ENCODE measurements at regions not wholly inside any gene's neighbourhood (a gene's known extent, or its start where the extent isn't known, plus 50 kb on each side); places are given as distances from the start of the nearest gene placed in this dataset.

DNA sequence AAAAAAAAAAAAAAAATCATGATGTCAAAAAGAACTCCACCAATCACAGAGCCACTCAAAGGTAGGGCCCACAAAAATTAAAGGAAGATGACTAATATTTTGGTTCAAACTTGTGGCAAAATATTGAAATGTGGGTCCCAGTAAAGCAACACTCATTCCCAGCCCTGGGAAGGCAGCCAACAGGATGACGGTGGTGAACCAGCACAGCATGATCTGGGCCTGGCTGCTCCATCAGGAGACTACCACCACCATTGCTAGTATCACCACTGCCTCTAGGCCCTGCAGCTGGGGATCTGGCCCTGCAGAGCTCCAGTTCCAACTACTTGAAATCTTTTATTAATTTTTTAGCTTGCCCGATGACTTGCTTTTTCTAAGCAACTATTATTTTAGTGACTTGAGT lies 206.8 kb upstream of the ITGA1 start:
- 100% methylated on average over 2 of the region's 2 CpGs; no CpG with 5 or more reads in 1 of the 2 experiments for WGBS, 2 experiments (ENCODE audit: extremely low coverage in 1 of 2, insufficient coverage in 1 of 2, insufficient read length in 1 of 2, insufficient replicate concordance in 2 of 2, low coverage in 1 of 2, low lambda C conversion rate in 2 of 2, missing lambda C conversion rate in 1 of 2)
- TF ChIP-seq GTF2F1 (IDR thresholded peaks at IDR 0.05; ENCODE audit: borderline replicate concordance, low read depth, low read length): no peak
- TF ChIP-seq RAD21 (IDR thresholded peaks at IDR 0.05 in 1 of 2, conservative IDR thresholded peaks at IDR 0.05 in 1 of 2; ENCODE audit: low read depth in 2 of 2, low read length in 2 of 2): no peak
- TF ChIP-seq, protein P1, sequence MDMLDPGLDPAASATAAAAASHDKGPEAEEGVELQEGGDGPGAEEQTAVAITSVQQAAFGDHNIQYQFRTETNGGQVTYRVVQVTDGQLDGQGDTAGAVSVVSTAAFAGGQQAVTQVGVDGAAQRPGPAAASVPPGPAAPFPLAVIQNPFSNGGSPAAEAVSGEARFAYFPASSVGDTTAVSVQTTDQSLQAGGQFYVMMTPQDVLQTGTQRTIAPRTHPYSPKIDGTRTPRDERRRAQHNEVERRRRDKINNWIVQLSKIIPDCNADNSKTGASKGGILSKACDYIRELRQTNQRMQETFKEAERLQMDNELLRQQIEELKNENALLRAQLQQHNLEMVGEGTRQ (IDR thresholded peaks at IDR 0.05; ENCODE audit: low read length): no peak
- TF ChIP-seq SRF (IDR thresholded peaks at IDR 0.05; ENCODE audit: low read depth, low read length): no peak
- TF ChIP-seq EP300 (IDR thresholded peaks at IDR 0.05; ENCODE audit: borderline replicate concordance in 1 of 2, low read depth in 2 of 2, low read length in 2 of 2): no peak

More for the DNA sequence above, 206.8 kb upstream of the ITGA1 start:
- Histone ChIP-seq H2BK20ac (ENCODE audit: low read length) (no peak overlapping the region), H2BK15ac (ENCODE audit: low read length) (no peak overlapping the region), H3K9ac (replicated peaks in 1 of 4; ENCODE audit: extremely low read depth in 1 of 4, low read depth in 3 of 4, low read length in 3 of 4) (no peak overlapping the region), H3K9me3 (ENCODE audit: insufficient read depth in 2 of 2, low read depth in 1 of 2, low read length in 1 of 2) (no peaks in the 10 kb centered on the region), H3K18ac (ENCODE audit: extremely low read depth, low read length) (no peak overlapping the region), H3K79me2 (ENCODE audit: control insufficient read depth in 1 of 2, insufficient read depth in 2 of 2, low read length in 2 of 2) (no peaks in the 10 kb centered on the region), H3K36me3 (ENCODE audit: control insufficient read depth in 2 of 4, insufficient read depth in 4 of 4, low read length in 3 of 4) (no peaks in the 10 kb centered on the region), H3K27ac (ENCODE audit: low read depth, low read length) (no peak overlapping the region), H2AFZ (ENCODE audit: low read length) (no peak overlapping the region; the same call in 1 of the 2 replicates), H3K4ac (replicated peaks; ENCODE audit: insufficient read length, low read depth, low read length) (no peak overlapping the region), H3K4me1 (replicated peaks in 1 of 4; ENCODE audit: control insufficient read depth in 3 of 4, insufficient read depth in 4 of 4, low read length in 3 of 4) (no peaks in the 10 kb centered on the region), H3K23me2 (ENCODE audit: low read depth, low read length) (no peaks in the 10 kb centered on the region), H2AK5ac (ENCODE audit: low read depth, low read length) (no peak overlapping the region), H3K4me3 (ENCODE audit: extremely low read depth in 1 of 4, insufficient read depth in 2 of 4, low read depth in 3 of 4, low read length in 4 of 4) (no peak overlapping the region), H4K8ac (ENCODE audit: extremely low read depth, insufficient read depth, low read length) (no peak overlapping the region), H3K14ac (ENCODE audit: insufficient read length) (no peak overlapping the region), H3K23ac (ENCODE audit: insufficient read length) (no peak overlapping the region), H4K5ac (ENCODE audit: insufficient read length, low read depth, low read length) (no peak overlapping the region), H4K91ac (replicated peaks; ENCODE audit: insufficient read length, low read length) (no peak overlapping the region), H3K79me1 (ENCODE audit: low read depth, low read length) (no peaks in the 10 kb centered on the region), H3K4me2 (ENCODE audit: insufficient read depth in 1 of 2, low read depth in 2 of 2, low read length in 2 of 2) (no peak overlapping the region), H3K27me3 (replicated peaks in 1 of 4; ENCODE audit: control insufficient read depth in 3 of 4, extremely low read depth in 1 of 4, insufficient read depth in 3 of 4, low read length in 3 of 4) (no peaks in the 10 kb centered on the region), H3K56ac (replicated peaks; ENCODE audit: insufficient read length, low read depth, low read length) (no peak overlapping the region), H4K20me1 (replicated peaks in 1 of 2; ENCODE audit: control insufficient read depth in 1 of 2, insufficient read depth in 2 of 2, low read length in 2 of 2) (no peaks in the 10 kb centered on the region), H2BK120ac (replicated peaks; ENCODE audit: low read depth, low read length) (no peak overlapping the region), H2BK5ac (ENCODE audit: low read depth, low read length) (no peak overlapping the region; the same call in 1 of the 2 replicates), H2BK12ac (ENCODE audit: low read depth, low read length) (no peak overlapping the region)
- ChIA-PET POLR2A (ENCODE audit: partially characterized antibody) (no interaction called here), CTCF (ENCODE audit: partially characterized antibody) (interaction anchor here (0.6 to 1.3 kb wide), 4 partner anchors 10 to 364 kb away, joined by 3 read pairs; no protein-coding TSS in a partner anchor)
- FAIRE-seq (no peak), DNase-seq (ENCODE audit: low read depth in 1 of 2, low spot score in 2 of 2) (no peak)

Data from H1 (cell line).